HL-60 (cell line): ENCODE measurements at regions not wholly inside any gene's neighbourhood (a gene's known extent, or its start where the extent isn't known, plus 50 kb on each side); places are given as distances from the start of the nearest gene placed in this dataset.

Experiments used
- DNase-seq, 2 experiments: peaks; one replicate each; pipeline ENCODE4 v3.0.0-alpha.2; 2010 to 2020; ENCODE audit warnings: low read depth in 1 of 2, low spot score in 1 of 2
- H3K27ac ChIP-seq: fragments of 250-450 bp; sonication (Bioruptor Pico); replicated peaks from 2 replicates; pipeline ENCODE4 v1.5.1; 2020; ENCODE audit warnings: mild to moderate bottlenecking, moderate library complexity
- H3K27me3 ChIP-seq: fragments of 250-450 bp; sonication (Bioruptor Pico); 2 replicates; pipeline ENCODE4 v1.5.1; 2021; ENCODE audit warnings: mild to moderate bottlenecking, moderate library complexity; ENCODE audit not compliant: insufficient read depth, poor library complexity, severe bottlenecking
- H3K4me3 ChIP-seq: replicated peaks from 2 replicates; pipeline ENCODE4 v1.5.1; 2011; ENCODE audit warnings: mild to moderate bottlenecking, control low read depth, low read length; ENCODE audit not compliant: insufficient read depth
- GABPA ChIP-seq: IDR thresholded peaks from 2 replicates; pipeline ENCODE4 v1.6.1; 2012; ENCODE audit warnings: low read depth
- POLR2AphosphoS5 ChIP-seq: IDR thresholded peaks from 2 replicates; pipeline ENCODE4 v1.6.1; 2012; ENCODE audit warnings: low read depth
- REST ChIP-seq: IDR thresholded peaks from 2 replicates; pipeline ENCODE4 v1.6.1; 2012; ENCODE audit warnings: low read depth; ENCODE audit not compliant: insufficient replicate concordance
- SPI1 ChIP-seq: IDR thresholded peaks from 2 replicates; pipeline ENCODE4 v1.6.1; 2012; ENCODE audit warnings: low read depth, mild to moderate bottlenecking, borderline replicate concordance
- TF ChIP-seq, protein P1 (sequence below): IDR thresholded peaks from one replicate; pipeline ENCODE4 v1.5.1; 2011; ENCODE audit warnings: low read length, control low read depth, inconsistent platforms; ENCODE audit not compliant: insufficient read depth

- no peaks in the 10 kb centered on the region for H3K27me3 ChIP-seq
- TF ChIP-seq REST, result no peak
- no peak overlapping the region for H3K27ac ChIP-seq
- no peak overlapping the region for H3K4me3 ChIP-seq
- DNase-seq, result no peak
Measured at GRCh38 chrX:104419926-104420325, 146.1 kb upstream of the IL1RAPL2 start.

- TF ChIP-seq SPI1 (no peak), GABPA (no peak), POLR2AphosphoS5 (no peak), REST (no peak)
- TF ChIP-seq, protein P1, sequence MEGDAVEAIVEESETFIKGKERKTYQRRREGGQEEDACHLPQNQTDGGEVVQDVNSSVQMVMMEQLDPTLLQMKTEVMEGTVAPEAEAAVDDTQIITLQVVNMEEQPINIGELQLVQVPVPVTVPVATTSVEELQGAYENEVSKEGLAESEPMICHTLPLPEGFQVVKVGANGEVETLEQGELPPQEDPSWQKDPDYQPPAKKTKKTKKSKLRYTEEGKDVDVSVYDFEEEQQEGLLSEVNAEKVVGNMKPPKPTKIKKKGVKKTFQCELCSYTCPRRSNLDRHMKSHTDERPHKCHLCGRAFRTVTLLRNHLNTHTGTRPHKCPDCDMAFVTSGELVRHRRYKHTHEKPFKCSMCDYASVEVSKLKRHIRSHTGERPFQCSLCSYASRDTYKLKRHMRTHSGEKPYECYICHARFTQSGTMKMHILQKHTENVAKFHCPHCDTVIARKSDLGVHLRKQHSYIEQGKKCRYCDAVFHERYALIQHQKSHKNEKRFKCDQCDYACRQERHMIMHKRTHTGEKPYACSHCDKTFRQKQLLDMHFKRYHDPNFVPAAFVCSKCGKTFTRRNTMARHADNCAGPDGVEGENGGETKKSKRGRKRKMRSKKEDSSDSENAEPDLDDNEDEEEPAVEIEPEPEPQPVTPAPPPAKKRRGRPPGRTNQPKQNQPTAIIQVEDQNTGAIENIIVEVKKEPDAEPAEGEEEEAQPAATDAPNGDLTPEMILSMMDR, result no peak
- H3K27me3 ChIP-seq, result no peaks in the 10 kb centered on the region
- DNase-seq, result no peak
- H3K4me3 ChIP-seq, result no peak overlapping the region
- no peak overlapping the region for H3K27ac ChIP-seq
Measured at GRCh38 chrX:104419211-104419610, 146.8 kb upstream of the IL1RAPL2 start.

- no peak overlapping the region for H3K4me3 ChIP-seq
- TF ChIP-seq POLR2AphosphoS5 (no peak), SPI1 (no peak), REST (no peak)
- TF ChIP-seq, protein P1, result no peak
Measured at GRCh38 chrX:104411800-104412199, 154.2 kb upstream of the IL1RAPL2 start.

DNA sequence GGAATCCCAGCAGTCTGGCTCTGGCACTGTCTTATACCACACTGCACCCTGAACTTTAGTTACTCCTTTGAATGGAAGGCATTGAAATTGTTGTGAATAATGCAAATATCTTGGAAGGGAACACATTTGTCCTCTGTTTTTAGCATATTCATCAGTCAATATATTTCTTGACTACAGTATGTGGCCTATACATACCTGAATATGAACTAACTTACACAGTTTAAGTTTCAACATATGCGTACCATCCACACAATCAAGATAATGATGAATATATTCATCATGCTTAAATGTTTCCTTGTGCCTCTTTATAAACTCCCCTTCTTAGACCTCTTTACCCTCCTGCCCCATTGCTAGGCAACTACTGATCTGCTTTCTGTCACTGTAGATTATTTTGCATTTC, 145.7 kb upstream of the ESX1 start:
- Histone ChIP-seq H3K27me3 (no peaks in the 10 kb centered on the region), H3K27ac (no peak overlapping the region), H3K4me3 (no peak overlapping the region)
- no peak for DNase-seq
- TF ChIP-seq SPI1 (no peak), POLR2AphosphoS5 (no peak), GABPA (no peak)
- TF ChIP-seq, protein P1, result no peak

More at GRCh38 chrX:104411800-104412199, 154.2 kb upstream of the IL1RAPL2 start:
- DNase-seq, result no peak
- Histone ChIP-seq H3K27ac (no peak overlapping the region), H3K27me3 (no peaks in the 10 kb centered on the region)
